Mesendoderm (in vitro differentiated cells): ENCODE measurements at regions not wholly inside any gene's neighbourhood (a gene's known extent, or its start where the extent isn't known, plus 50 kb on each side); places are given as distances from the start of the nearest gene placed in this dataset.

Source experiments
- DNase-seq: peaks from one replicate; pipeline ENCODE4 v3.0.0; 2013
- H2AK5ac ChIP-seq: 2 replicates; pipeline ENCODE4 v1.6.1; 2013; ENCODE audit warnings: low read length, inconsistent platforms
- H2BK120ac ChIP-seq: 2 replicates; pipeline ENCODE4 v1.6.1; 2013; ENCODE audit warnings: low read depth, mild to moderate bottlenecking, low read length, moderate library complexity, mixed read lengths
- H2BK15ac ChIP-seq: replicated peaks from 2 replicates; pipeline ENCODE4 v1.6.1; 2013; ENCODE audit warnings: low read depth, mild to moderate bottlenecking, moderate library complexity
- H2BK5ac ChIP-seq: 2 replicates; pipeline ENCODE4 v1.6.1; 2013; ENCODE audit warnings: low read length, inconsistent platforms
- H3K18ac ChIP-seq: 2 replicates; pipeline ENCODE4 v1.6.1; 2013; ENCODE audit warnings: mild to moderate bottlenecking, low read length, mixed read lengths
- H3K23ac ChIP-seq: one replicate; pipeline ENCODE4 v1.6.1; 2013; ENCODE audit warnings: low read length
- H3K27ac ChIP-seq: 2 replicates; pipeline ENCODE4 v1.5.1; 2013; ENCODE audit warnings: low read depth, mild to moderate bottlenecking, inconsistent platforms, low read length, moderate library complexity
- H3K27me3 ChIP-seq: 2 replicates; pipeline ENCODE4 v1.6.1; 2013; ENCODE audit warnings: low read length, control low read depth, mild to moderate bottlenecking, inconsistent platforms; ENCODE audit not compliant: insufficient read depth, poor library complexity
- H3K36me3 ChIP-seq: 2 replicates; pipeline ENCODE4 v1.6.1; 2013; ENCODE audit warnings: low read length, inconsistent platforms; ENCODE audit not compliant: control insufficient read depth, insufficient read depth
- H3K4ac ChIP-seq: one replicate; pipeline ENCODE4 v1.6.1; 2013; ENCODE audit warnings: low read depth, mild to moderate bottlenecking, low read length, moderate library complexity
- H3K4me1 ChIP-seq: 2 replicates; pipeline ENCODE4 v1.6.1; 2013; ENCODE audit warnings: low read depth, low read length, inconsistent platforms; ENCODE audit not compliant: control insufficient read depth
- H3K4me2 ChIP-seq: 2 replicates; pipeline ENCODE4 v1.6.1; 2013; ENCODE audit warnings: low read length
- H3K4me3 ChIP-seq: 2 replicates; pipeline ENCODE4 v1.5.1; 2013; ENCODE audit warnings: mild to moderate bottlenecking, low read length
- H3K56ac ChIP-seq: one replicate; pipeline ENCODE4 v1.6.1; 2013; ENCODE audit warnings: low read length
- H3K79me1 ChIP-seq: 2 replicates; pipeline ENCODE4 v1.6.1; 2013; ENCODE audit warnings: low read length, inconsistent platforms
- H3K79me2 ChIP-seq: 2 replicates; pipeline ENCODE4 v1.6.1; 2013; ENCODE audit warnings: mild to moderate bottlenecking, low read length; ENCODE audit not compliant: control insufficient read depth, insufficient read depth
- H3K9ac ChIP-seq: 2 replicates; pipeline ENCODE4 v1.6.1; 2013; ENCODE audit warnings: low read length, inconsistent platforms
- H4K5ac ChIP-seq: one replicate; pipeline ENCODE4 v1.6.1; 2013; ENCODE audit warnings: low read length
- H4K8ac ChIP-seq: one replicate; pipeline ENCODE4 v1.6.1; 2013; ENCODE audit warnings: low read depth, mild to moderate bottlenecking, control low read depth, low read length, moderate library complexity
- WGBS: extraction: QIAGEN DNeasy Blood & Tissue Kit; methylation state at CpG from one replicate; pipeline ENCODE4 v1.1.7; 2013; ENCODE audit warnings: low lambda C conversion rate, missing lambda C conversion rate; ENCODE audit not compliant: insufficient coverage; ENCODE audit errors: extremely low coverage; 5-methylcytosine and 5-hydroxymethylcytosine counted together

GRCh38 chr15:25220834-25221233 is 218.0 kb downstream of the UBE3A start:
- Histone ChIP-seq H3K4me3 (no peak overlapping the region), H2BK15ac (no peak overlapping the region), H3K79me2 (no peaks in the 10 kb centered on the region), H2BK5ac (no peak overlapping the region), H3K23ac (no peak overlapping the region), H3K56ac (no peak overlapping the region), H3K79me1 (no peaks in the 10 kb centered on the region), H3K4ac (no peak overlapping the region), H3K4me1 (no peaks in the 10 kb centered on the region), H3K36me3 (no peaks in the 10 kb centered on the region), H2BK120ac (no peak overlapping the region), H3K27me3 (no peaks in the 10 kb centered on the region), H4K5ac (no peak overlapping the region), H3K18ac (no peak overlapping the region), H3K27ac (no peak overlapping the region), H3K4me2 (no peak overlapping the region), H3K9ac (no peak overlapping the region), H4K8ac (no peak overlapping the region), H2AK5ac (no peak overlapping the region)
- no CpG with 5 or more reads among the region's 5 CpGs for WGBS
- DNase-seq = no peak

- no peak overlapping the region for H2AK5ac ChIP-seq
- no peak overlapping the region for H3K27ac ChIP-seq
- no peak overlapping the region for H3K18ac ChIP-seq
- no peak overlapping the region for H2BK15ac ChIP-seq
- no peak overlapping the region for H3K56ac ChIP-seq
- no peak overlapping the region for H3K4me3 ChIP-seq
- H3K36me3 ChIP-seq = no peaks in the 10 kb centered on the region
- no peak overlapping the region for H3K9ac ChIP-seq
- no peaks in the 10 kb centered on the region for H3K79me2 ChIP-seq
- no peak overlapping the region for H3K23ac ChIP-seq
- no peak for DNase-seq
- no peak overlapping the region for H3K4ac ChIP-seq
- WGBS = no CpG with 5 or more reads among the region's 5 CpGs
- no peaks in the 10 kb centered on the region for H3K27me3 ChIP-seq
- no peak overlapping the region for H2BK5ac ChIP-seq
- H2BK120ac ChIP-seq = no peak overlapping the region
- H4K5ac ChIP-seq = no peak overlapping the region
- no peaks in the 10 kb centered on the region for H3K79me1 ChIP-seq
- no peak overlapping the region for H4K8ac ChIP-seq
- no peaks in the 10 kb centered on the region for H3K4me1 ChIP-seq
- no peak overlapping the region for H3K4me2 ChIP-seq
Measured at GRCh38 chr15:25224396-25224795, 214.4 kb downstream of the UBE3A start.

- Histone ChIP-seq H4K5ac (no peak overlapping the region), H4K8ac (no peak overlapping the region), H3K4me3 (no peak overlapping the region), H3K23ac (no peak overlapping the region), H2BK5ac (no peak overlapping the region), H3K4me2 (no peak overlapping the region), H2BK15ac (no peak overlapping the region), H2BK120ac (no peak overlapping the region), H3K4me1 (no peaks in the 10 kb centered on the region), H3K27me3 (no peaks in the 10 kb centered on the region), H3K4ac (no peak overlapping the region), H3K79me1 (no peaks in the 10 kb centered on the region), H3K56ac (no peak overlapping the region), H2AK5ac (no peak overlapping the region), H3K79me2 (no peaks in the 10 kb centered on the region), H3K18ac (no peak overlapping the region), H3K9ac (no peak overlapping the region), H3K27ac (no peak overlapping the region), H3K36me3 (no peaks in the 10 kb centered on the region)
- DNase-seq = no peak
- no CpG with 5 or more reads among the region's 6 CpGs for WGBS
Measured at GRCh38 chr15:25226360-25226759, 212.5 kb downstream of the UBE3A start.

- no peak for DNase-seq
- Histone ChIP-seq H3K27me3 (no peaks in the 10 kb centered on the region), H3K27ac (no peak overlapping the region), H3K4me3 (no peak overlapping the region), H3K79me2 (no peaks in the 10 kb centered on the region), H3K4ac (no peak overlapping the region), H3K79me1 (no peaks in the 10 kb centered on the region), H3K18ac (no peak overlapping the region), H3K4me1 (no peaks in the 10 kb centered on the region), H3K36me3 (no peaks in the 10 kb centered on the region), H2BK5ac (no peak overlapping the region), H2BK15ac (no peak overlapping the region), H4K5ac (no peak overlapping the region), H2BK120ac (no peak overlapping the region), H3K4me2 (no peak overlapping the region), H3K56ac (no peak overlapping the region), H4K8ac (no peak overlapping the region), H3K23ac (no peak overlapping the region), H2AK5ac (no peak overlapping the region), H3K9ac (no peak overlapping the region)
- no CpG with 5 or more reads among the region's 11 CpGs for WGBS
Measured at GRCh38 chr15:25228261-25228660, 210.6 kb downstream of the UBE3A start.

DNA sequence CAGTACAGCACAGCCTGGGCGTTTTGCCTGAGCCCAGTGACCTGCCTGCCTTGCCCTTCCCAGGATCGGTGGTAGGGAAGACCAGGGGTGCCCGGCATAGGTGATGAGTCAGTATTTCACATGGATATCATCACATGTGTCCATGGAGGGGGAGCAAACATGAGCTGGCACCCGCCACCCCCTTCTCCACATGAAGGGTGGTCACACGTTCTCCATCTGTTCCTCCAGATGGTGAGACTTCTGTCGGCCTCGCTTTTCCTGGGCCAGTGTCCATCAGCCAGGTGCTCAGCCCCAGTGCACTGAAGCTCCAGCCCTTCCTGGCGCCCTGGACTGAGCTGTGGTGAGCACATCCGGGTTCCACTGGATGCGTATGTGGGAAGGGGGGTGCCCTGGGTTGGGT is 208.4 kb downstream of the UBE3A start:
- no peaks in the 10 kb centered on the region for H3K4me1 ChIP-seq
- no peak overlapping the region for H2AK5ac ChIP-seq
- H3K4me3 ChIP-seq = no peak overlapping the region
- H3K27ac ChIP-seq = no peak overlapping the region
- H2BK5ac ChIP-seq = no peak overlapping the region
- H3K56ac ChIP-seq = no peak overlapping the region
- no peaks in the 10 kb centered on the region for H3K79me2 ChIP-seq
- H3K9ac ChIP-seq = no peak overlapping the region
- no peaks in the 10 kb centered on the region for H3K27me3 ChIP-seq
- no peaks in the 10 kb centered on the region for H3K79me1 ChIP-seq
- no peak overlapping the region for H4K5ac ChIP-seq
- no peak overlapping the region for H3K4me2 ChIP-seq
- no peak overlapping the region for H3K18ac ChIP-seq
- no peak overlapping the region for H2BK120ac ChIP-seq
- no peak for DNase-seq
- H3K36me3 ChIP-seq = no peaks in the 10 kb centered on the region
- H4K8ac ChIP-seq = no peak overlapping the region
- no peak overlapping the region for H2BK15ac ChIP-seq
- no CpG with 5 or more reads among the region's 10 CpGs for WGBS
- no peak overlapping the region for H3K4ac ChIP-seq
- H3K23ac ChIP-seq = no peak overlapping the region

DNA sequence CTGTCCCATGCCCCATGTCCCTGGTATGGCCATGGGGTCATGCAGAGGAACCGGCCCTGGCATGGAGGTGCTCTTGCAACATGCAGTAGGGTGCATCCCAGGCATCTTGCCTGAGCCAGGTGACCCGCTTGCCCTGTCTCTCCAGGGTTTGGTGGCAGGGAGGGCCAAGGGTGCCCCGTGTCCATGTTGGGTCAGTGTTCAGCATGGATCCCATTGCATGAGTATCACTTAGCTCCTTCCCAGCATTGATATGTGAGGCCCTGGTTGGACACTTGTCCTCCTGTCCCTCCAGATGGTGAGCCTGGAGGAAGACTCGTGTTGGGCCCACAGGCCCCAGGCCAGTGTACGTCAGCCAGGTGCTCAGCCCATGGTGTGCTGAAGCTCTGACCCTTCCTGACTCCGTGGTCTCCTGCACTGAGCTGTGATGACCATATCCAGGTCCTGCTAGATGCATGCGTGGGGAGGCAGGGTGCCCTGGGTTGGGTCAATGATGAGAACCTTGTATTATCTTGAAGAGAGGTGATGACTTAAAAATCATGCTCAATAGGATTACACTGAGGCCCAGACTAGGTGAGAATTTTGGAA is 205.0 kb downstream of the UBE3A start:
- no peak overlapping the region for H4K8ac ChIP-seq
- DNase-seq = no peak
- no peak overlapping the region for H3K9ac ChIP-seq
- no peak overlapping the region for H2BK15ac ChIP-seq
- no peak overlapping the region for H2BK5ac ChIP-seq
- no peaks in the 10 kb centered on the region for H3K79me2 ChIP-seq
- no peaks in the 10 kb centered on the region for H3K27me3 ChIP-seq
- WGBS = no CpG with 5 or more reads among the region's 7 CpGs
- no peaks in the 10 kb centered on the region for H3K36me3 ChIP-seq
- H3K56ac ChIP-seq = no peak overlapping the region
- H3K23ac ChIP-seq = no peak overlapping the region
- no peak overlapping the region for H2BK120ac ChIP-seq
- H3K18ac ChIP-seq = no peak overlapping the region
- H3K4me3 ChIP-seq = no peak overlapping the region
- no peak overlapping the region for H3K4me2 ChIP-seq
- no peak overlapping the region for H3K27ac ChIP-seq
- no peak overlapping the region for H2AK5ac ChIP-seq
- no peaks in the 10 kb centered on the region for H3K79me1 ChIP-seq
- no peaks in the 10 kb centered on the region for H3K4me1 ChIP-seq
- H3K4ac ChIP-seq = no peak overlapping the region
- no peak overlapping the region for H4K5ac ChIP-seq
